Left ventricle myocardium inferior (tissue), 1 donor: ENCODE measurements at regions not wholly inside any gene's neighbourhood (a gene's known extent, or its start where the extent isn't known, plus 50 kb on each side); places are given as distances from the start of the nearest gene placed in this dataset.

ENCODE experiments used
- DNase-seq: peaks from one replicate; pipeline ENCODE4 v3.0.0-alpha.2; 2020
- H3K27ac ChIP-seq: fragments of 200-600 bp; replicated peaks from 2 replicates; pipeline ENCODE4 v1.8.0; 2021
- H3K27me3 ChIP-seq: fragments of 200-600 bp; 2 replicates; pipeline ENCODE4 v1.8.0; 2021; ENCODE audit warnings: low read depth
- H3K36me3 ChIP-seq: fragments of 200-600 bp; 2 replicates; pipeline ENCODE4 v1.8.0; 2021
- H3K4me1 ChIP-seq: fragments of 200-600 bp; 2 replicates; pipeline ENCODE4 v1.8.0; 2021
- H3K4me3 ChIP-seq: fragments of 200-600 bp; 2 replicates; pipeline ENCODE4 v1.8.0; 2021; ENCODE audit warnings: mild to moderate bottlenecking, moderate library complexity
- H3K9me3 ChIP-seq: fragments of 200-600 bp; replicated peaks from 2 replicates; pipeline ENCODE4 v1.8.0; 2021
- CTCF ChIP-seq: fragments of 200-600 bp; IDR thresholded peaks from 2 replicates; pipeline ENCODE4 v1.8.0; 2021; ENCODE audit warnings: antibody characterized with exemption, mild to moderate bottlenecking, borderline replicate concordance
- intact Hi-C: fragments of 100-400 bp; cut with micrococcal nuclease; formaldehyde crosslinking; loops from one replicate; pipeline ENCODE4 v1.11.0; 2022
- donor health status: DM: no; HTN: yes; CAD: no; lungs with severe emphysema.

DNA sequence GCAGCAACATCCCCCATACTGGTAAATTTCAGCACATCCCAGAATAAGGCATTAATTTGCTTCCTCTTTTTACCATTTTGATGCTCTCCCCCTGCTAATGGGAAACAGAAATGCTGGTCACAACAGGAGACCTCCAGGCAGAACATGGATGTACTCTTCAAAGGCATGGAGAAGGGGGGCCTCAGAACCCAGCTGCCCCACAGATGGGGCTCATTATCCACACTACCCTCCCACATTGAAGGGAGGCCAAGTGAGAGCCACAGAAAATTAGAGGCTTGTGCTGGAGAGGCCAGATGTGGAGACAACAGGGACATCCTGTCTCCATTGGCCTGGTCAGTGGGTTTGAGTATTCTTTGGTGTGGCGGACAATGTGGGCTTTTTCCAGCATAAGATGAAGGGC, 150.1 kb upstream of the CDH11 start:
- Histone ChIP-seq H3K36me3 (no peaks in the 10 kb centered on the region), H3K9me3 (no peaks in the 10 kb centered on the region), H3K27ac (no peak overlapping the region), H3K4me1 (no peaks in the 10 kb centered on the region), H3K27me3 (no peaks in the 10 kb centered on the region), H3K4me3 (no peak overlapping the region)
- no peak for DNase-seq
- TF ChIP-seq CTCF = no peak
- intact Hi-C loops = no loop called here

DNA sequence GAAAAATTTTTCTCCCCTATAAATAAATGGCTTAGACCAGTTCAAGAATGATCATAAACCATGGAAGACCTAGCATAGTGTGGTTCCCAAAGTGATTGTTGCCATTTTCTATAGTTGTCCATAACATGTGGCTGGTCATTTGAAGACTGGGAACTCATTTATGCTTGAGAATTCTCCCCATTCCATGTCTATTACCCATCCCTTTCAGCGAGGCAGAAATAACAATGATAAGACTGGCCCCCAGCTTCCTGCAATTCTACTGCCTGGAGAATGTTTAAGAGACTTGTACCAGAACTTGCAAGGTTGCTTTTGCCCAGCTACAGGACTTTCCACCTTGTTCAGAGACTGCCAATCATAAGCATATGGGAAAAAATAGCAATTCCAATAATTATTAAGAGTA, 146.5 kb upstream of the CDH11 start:
- no peaks in the 10 kb centered on the region for H3K9me3 ChIP-seq
- no peaks in the 10 kb centered on the region for H3K4me1 ChIP-seq
- no peak overlapping the region for H3K4me3 ChIP-seq
- TF ChIP-seq CTCF = no peak
- no peak for DNase-seq
- no peaks in the 10 kb centered on the region for H3K36me3 ChIP-seq
- H3K27me3 ChIP-seq = no peaks in the 10 kb centered on the region
- H3K27ac ChIP-seq = no peak overlapping the region
- intact Hi-C loops = no loop called here

- TF ChIP-seq CTCF = no peak
- Histone ChIP-seq H3K4me1 (no peaks in the 10 kb centered on the region), H3K36me3 (no peaks in the 10 kb centered on the region), H3K27ac (no peak overlapping the region), H3K9me3 (peaks cover 11% of the 10 kb centered on the region), H3K27me3 (no peaks in the 10 kb centered on the region), H3K4me3 (no peak overlapping the region)
- no peak for DNase-seq
- intact Hi-C loops = no loop called here
These were observed 142.0 kb upstream of the CDH11 start for GRCh38 chr16:65263896-65264295.

GRCh38 chr16:65260746-65261145, 138.9 kb upstream of the CDH11 start:
- H3K4me1 ChIP-seq = no peaks in the 10 kb centered on the region
- no peaks in the 10 kb centered on the region for H3K27me3 ChIP-seq
- no peak overlapping the region for H3K4me3 ChIP-seq
- no peaks in the 10 kb centered on the region for H3K36me3 ChIP-seq
- no peak for DNase-seq
- peaks cover 11% of the 10 kb centered on the region for H3K9me3 ChIP-seq
- no peak overlapping the region for H3K27ac ChIP-seq
- no peak for TF ChIP-seq CTCF
- intact Hi-C loops = no loop called here

GRCh38 chr16:65254144-65254543, 132.3 kb upstream of the CDH11 start:
- no peak overlapping the region for H3K4me3 ChIP-seq
- H3K9me3 ChIP-seq = no peaks in the 10 kb centered on the region
- peak; percentile 15 for DNase-seq
- intact Hi-C loops = no loop called here
- H3K36me3 ChIP-seq = no peaks in the 10 kb centered on the region
- H3K4me1 ChIP-seq = peaks cover 15% of the 10 kb centered on the region
- H3K27ac ChIP-seq = no peak overlapping the region
- no peaks in the 10 kb centered on the region for H3K27me3 ChIP-seq
- no peak for TF ChIP-seq CTCF

DNA sequence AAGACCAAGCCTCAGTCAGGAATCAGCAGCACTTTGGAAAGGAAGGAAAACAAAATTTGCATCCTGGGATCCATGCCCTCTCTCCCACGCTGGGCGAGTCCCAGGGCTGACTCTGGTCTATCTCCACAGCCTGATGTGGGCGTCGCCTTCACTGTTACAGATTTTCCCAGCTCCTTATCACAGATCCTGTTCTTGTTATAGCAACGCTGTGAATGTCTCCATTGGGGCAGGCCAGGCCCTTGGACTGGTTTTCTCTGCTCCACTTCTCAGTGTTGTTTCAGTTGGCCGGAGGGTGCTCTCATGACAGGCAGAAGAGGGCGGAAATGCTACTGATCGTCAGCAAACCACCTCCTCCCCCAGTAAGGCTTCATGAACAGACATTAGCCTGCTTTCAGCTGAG, 127.9 kb upstream of the CDH11 start:
- Histone ChIP-seq H3K36me3 (no peaks in the 10 kb centered on the region), H3K9me3 (no peaks in the 10 kb centered on the region), H3K4me3 (no peak overlapping the region), H3K4me1 (peaks cover 17% of the 10 kb centered on the region), H3K27ac (peak overlapping the region; percentile 81), H3K27me3 (no peaks in the 10 kb centered on the region)
- peak; percentile 78 for DNase-seq
- TF ChIP-seq CTCF = peak; percentile 20
- intact Hi-C loops = no loop called here
